ENCODE measurements at regions not wholly inside any gene's neighbourhood (a gene's known extent, or its start where the extent isn't known, plus 50 kb on each side); places are given as distances from the start of the nearest gene placed in this dataset.
"Not testable (repeated sequence)": the region's sequence is repeated elsewhere in the genome, so short reads cannot be mapped to it uniquely, and the experiment has no call there.

GRCh38 chr11:24271798-24272197, 225.1 kb upstream of the LUZP2 start:
- no peak overlapping the region for H3K4me3 Mint-ChIP-seq (ENCODE audit: unreplicated experiment)
- H3K9me3 ChIP-seq = no peaks in the 10 kb centered on the region
- no peaks in the 10 kb centered on the region for H3K27me3 Mint-ChIP-seq (ENCODE audit: insufficient read depth, unreplicated experiment)
- CTCF ChIA-PET = no interaction called here
- H3K27ac Mint-ChIP-seq (ENCODE audit: unreplicated experiment) = no peak overlapping the region
- no peaks in the 10 kb centered on the region for H3K27me3 ChIP-seq (replicated peaks; ENCODE audit: control insufficient read depth, insufficient read depth, low read length)
- TF ChIP-seq CTCF (IDR thresholded peaks at IDR 0.05; ENCODE audit: insufficient read depth in 1 of 2, low read depth in 1 of 2, low read length in 1 of 2, severe bottlenecking in 1 of 2, unreplicated experiment in 1 of 2) = no peak
- H3K36me3 Mint-ChIP-seq (ENCODE audit: insufficient read depth, unreplicated experiment) = peaks cover 5% of the 10 kb centered on the region
- no peak overlapping the region for H3K4me3 ChIP-seq (ENCODE audit: low read depth, low read length)
- no peaks in the 10 kb centered on the region for H3K36me3 ChIP-seq (ENCODE audit: control insufficient read depth, insufficient read depth, low read length)
- POLR2A ChIA-PET = interaction anchor here (0.6 kb wide), 1 partner anchor 548 kb away, joined by 3 read pairs; no protein-coding TSS in a partner anchor
- no peaks in the 10 kb centered on the region for H3K4me1 ChIP-seq
- H3K9me3 Mint-ChIP-seq (ENCODE audit: unreplicated experiment) = no peaks in the 10 kb centered on the region
- BruUV-seq (replicated peaks) = no TSS peak
- intact Hi-C loops (cut with micrococcal nuclease; ENCODE audit: unreplicated experiment) = no loop called here
- no peak for DNase-seq
- no peaks in the 10 kb centered on the region for H3K4me1 Mint-ChIP-seq (ENCODE audit: low read depth, unreplicated experiment)

GRCh38 chr11:24274214-24274781, 222.6 kb upstream of the LUZP2 start:
- not testable (repeated sequence) for H3K36me3 ChIP-seq (ENCODE audit: control insufficient read depth, insufficient read depth, low read length); H3K4me1 ChIP-seq

GRCh38 chr11:24286238-24286637, 210.6 kb upstream of the LUZP2 start:
- no peaks in the 10 kb centered on the region for H3K4me1 Mint-ChIP-seq (ENCODE audit: low read depth, unreplicated experiment)
- H3K4me1 ChIP-seq = no peaks in the 10 kb centered on the region
- no peak for TF ChIP-seq CTCF (IDR thresholded peaks at IDR 0.05; ENCODE audit: insufficient read depth in 1 of 2, low read depth in 1 of 2, low read length in 1 of 2, severe bottlenecking in 1 of 2, unreplicated experiment in 1 of 2)
- no peaks in the 10 kb centered on the region for H3K27me3 ChIP-seq (replicated peaks; ENCODE audit: control insufficient read depth, insufficient read depth, low read length)
- H3K9me3 Mint-ChIP-seq (ENCODE audit: unreplicated experiment) = peaks cover 10% of the 10 kb centered on the region
- no peak for DNase-seq
- no peak overlapping the region for H3K4me3 ChIP-seq (ENCODE audit: low read depth, low read length)
- no peaks in the 10 kb centered on the region for H3K9me3 ChIP-seq
- intact Hi-C loops (cut with micrococcal nuclease; ENCODE audit: unreplicated experiment) = no loop called here
- no peaks in the 10 kb centered on the region for H3K27me3 Mint-ChIP-seq (ENCODE audit: insufficient read depth, unreplicated experiment)
- H3K36me3 Mint-ChIP-seq (ENCODE audit: insufficient read depth, unreplicated experiment) = no peaks in the 10 kb centered on the region
- no peak overlapping the region for H3K4me3 Mint-ChIP-seq (ENCODE audit: unreplicated experiment)
- H3K36me3 ChIP-seq (ENCODE audit: control insufficient read depth, insufficient read depth, low read length) = no peaks in the 10 kb centered on the region
- POLR2A ChIA-PET = no interaction called here
- H3K27ac Mint-ChIP-seq (ENCODE audit: unreplicated experiment) = no peak overlapping the region
- no TSS peak for BruUV-seq (replicated peaks)
- CTCF ChIA-PET = no interaction called here

More at GRCh38 chr11:24274214-24274781, 222.6 kb upstream of the LUZP2 start:
- BruUV-seq (replicated peaks); H3K4me3 Mint-ChIP-seq (ENCODE audit: unreplicated experiment); H3K9me3 ChIP-seq; H3K4me1 Mint-ChIP-seq (ENCODE audit: low read depth, unreplicated experiment); H3K4me3 ChIP-seq (ENCODE audit: low read depth, low read length); H3K27me3 ChIP-seq (replicated peaks; ENCODE audit: control insufficient read depth, insufficient read depth, low read length); H3K9me3 Mint-ChIP-seq (ENCODE audit: unreplicated experiment); H3K27me3 Mint-ChIP-seq (ENCODE audit: insufficient read depth, unreplicated experiment); H3K27ac Mint-ChIP-seq (ENCODE audit: unreplicated experiment); intact Hi-C loops (cut with micrococcal nuclease; ENCODE audit: unreplicated experiment); POLR2A ChIA-PET; H3K36me3 Mint-ChIP-seq (ENCODE audit: insufficient read depth, unreplicated experiment); DNase-seq; CTCF ChIA-PET: not testable (repeated sequence)

- intact Hi-C loops (cut with micrococcal nuclease; ENCODE audit: unreplicated experiment) = no loop called here
- H3K4me3 ChIP-seq (ENCODE audit: low read depth, low read length) = no peak overlapping the region
- no peak for TF ChIP-seq CTCF (IDR thresholded peaks at IDR 0.05; ENCODE audit: insufficient read depth in 1 of 2, low read depth in 1 of 2, low read length in 1 of 2, severe bottlenecking in 1 of 2, unreplicated experiment in 1 of 2)
- no peak overlapping the region for H3K4me3 Mint-ChIP-seq (ENCODE audit: unreplicated experiment)
- H3K36me3 Mint-ChIP-seq (ENCODE audit: insufficient read depth, unreplicated experiment) = no peaks in the 10 kb centered on the region
- no peaks in the 10 kb centered on the region for H3K4me1 ChIP-seq
- no peaks in the 10 kb centered on the region for H3K27me3 Mint-ChIP-seq (ENCODE audit: insufficient read depth, unreplicated experiment)
- H3K9me3 ChIP-seq = no peaks in the 10 kb centered on the region
- no peaks in the 10 kb centered on the region for H3K36me3 ChIP-seq (ENCODE audit: control insufficient read depth, insufficient read depth, low read length)
- DNase-seq = no peak
- H3K9me3 Mint-ChIP-seq (ENCODE audit: unreplicated experiment) = peaks cover 10% of the 10 kb centered on the region
- no peaks in the 10 kb centered on the region for H3K4me1 Mint-ChIP-seq (ENCODE audit: low read depth, unreplicated experiment)
- BruUV-seq (replicated peaks) = no TSS peak
- CTCF ChIA-PET = no interaction called here
- H3K27ac Mint-ChIP-seq (ENCODE audit: unreplicated experiment) = no peak overlapping the region
- POLR2A ChIA-PET = no interaction called here
- H3K27me3 ChIP-seq (replicated peaks; ENCODE audit: control insufficient read depth, insufficient read depth, low read length) = no peaks in the 10 kb centered on the region
Observed at GRCh38 chr11:24289301-24289700, 207.6 kb upstream of the LUZP2 start.
